GM19239 (cell line): ENCODE measurements at regions not wholly inside any gene's neighbourhood (a gene's known extent, or its start where the extent isn't known, plus 50 kb on each side); places are given as distances from the start of the nearest gene placed in this dataset.

Source experiments
- DNase-seq: peaks from one replicate; pipeline ENCODE4 v3.0.0; 2011; ENCODE audit warnings: low spot score; ENCODE audit not compliant: insufficient read length
- FAIRE-seq: peaks from 2 replicates; lab custom pipeline; 2011; peaks lifted over from hg19 to GRCh38; lab: Jason Lieb, UNC

DNA sequence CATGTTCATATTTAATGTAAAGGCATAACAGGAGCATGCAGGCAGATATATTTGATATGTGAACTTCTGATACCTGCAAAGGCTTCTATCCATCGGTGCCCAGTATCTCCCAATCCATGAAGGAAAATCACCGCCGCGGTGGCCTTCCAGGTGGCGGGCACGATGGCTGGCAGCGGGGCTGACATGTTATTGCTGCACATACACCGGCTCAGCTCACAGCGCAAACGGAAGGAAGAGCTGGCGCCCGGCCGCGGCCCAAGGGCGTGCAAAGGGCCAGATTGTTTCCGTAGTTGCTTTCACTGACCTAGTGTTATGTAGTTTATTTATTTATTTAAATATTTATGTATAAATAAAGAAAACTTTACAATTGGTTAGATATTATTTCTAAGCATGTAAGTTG lies 322.7 kb upstream of the PITX2 start:
- FAIRE-seq: no peak

GRCh38 chr4:110949542-110949941 lies 326.7 kb upstream of the PITX2 start:
- FAIRE-seq: no peak

More for the DNA sequence above, 322.7 kb upstream of the PITX2 start:
- no peak for DNase-seq

GRCh38 chr4:110950731-110951130 lies 327.9 kb upstream of the PITX2 start:
- no peak for FAIRE-seq
- no peak for DNase-seq

More at GRCh38 chr4:110949542-110949941, 326.7 kb upstream of the PITX2 start:
- DNase-seq: no peak

GRCh38 chr4:110953191-110953590 lies 330.3 kb upstream of the PITX2 start:
- DNase-seq (no peak), FAIRE-seq (peak; percentile 23)

DNA sequence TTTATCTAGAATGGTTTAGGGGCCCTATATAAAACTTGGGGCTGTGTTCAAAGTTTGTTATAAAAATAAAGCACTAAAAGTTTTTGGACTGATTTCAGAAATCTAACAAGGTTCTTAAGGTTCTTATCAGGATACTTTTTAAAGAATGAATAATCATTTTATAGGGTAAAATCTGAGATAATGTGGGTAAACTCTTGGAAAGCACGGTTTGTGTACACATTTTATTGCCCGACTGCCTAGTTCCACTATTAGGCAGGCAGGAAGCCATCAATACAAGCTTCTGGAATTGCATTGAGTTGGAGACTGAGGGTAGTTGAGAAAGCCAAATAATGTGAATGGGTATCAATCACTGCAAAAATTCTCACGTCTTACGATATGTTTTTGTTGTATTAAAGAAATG lies 331.0 kb upstream of the PITX2 start:
- no peak for DNase-seq
- no peak for FAIRE-seq

- no peak for FAIRE-seq
Measured at GRCh38 chr4:110955748-110956147, 332.9 kb upstream of the PITX2 start.

GRCh38 chr4:110959041-110959643 lies 336.3 kb upstream of the PITX2 start:
- DNase-seq (no peak), FAIRE-seq (peak; percentile 54)

More at GRCh38 chr4:110955748-110956147, 332.9 kb upstream of the PITX2 start:
- DNase-seq: no peak

DNA sequence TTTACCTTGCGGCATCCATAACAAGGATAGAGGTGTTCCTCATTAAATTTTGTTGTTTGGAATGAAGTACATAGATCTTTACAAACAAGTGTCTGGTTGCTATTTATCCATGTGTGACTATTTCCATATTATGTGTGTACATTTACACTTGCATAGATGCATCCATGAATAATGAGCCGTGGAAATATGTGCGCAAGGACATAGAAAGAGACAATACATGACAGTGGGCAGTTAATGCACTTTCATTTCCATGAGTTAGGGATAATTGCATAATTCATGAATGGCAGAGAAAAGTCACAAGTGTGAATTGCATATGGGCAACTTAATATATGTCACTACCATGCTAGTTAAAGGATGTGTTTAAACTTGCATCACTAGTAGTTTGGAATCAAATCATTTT lies 338.2 kb upstream of the PITX2 start:
- no peak for DNase-seq
- no peak for FAIRE-seq

DNA sequence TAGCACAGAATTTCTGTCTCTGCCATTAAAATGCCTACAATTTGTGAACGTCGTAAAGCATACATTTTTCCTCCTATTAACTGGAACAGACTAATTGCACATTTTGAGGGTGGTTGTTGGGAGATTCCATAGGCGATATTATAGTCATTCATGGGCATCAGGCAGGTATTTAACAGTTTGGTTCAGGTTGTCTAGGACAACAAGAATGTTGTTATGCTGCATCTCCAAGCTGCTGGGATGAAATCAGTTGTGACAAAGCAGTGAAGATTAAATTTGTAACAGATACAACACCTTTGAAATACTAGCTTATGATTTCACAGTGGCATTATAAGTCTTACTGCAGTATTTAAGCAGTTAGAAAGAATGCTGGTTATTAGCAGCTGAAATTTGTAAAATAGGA lies 339.7 kb upstream of the PITX2 start:
- FAIRE-seq (no peak), DNase-seq (no peak)

- no peak for FAIRE-seq
Measured at GRCh38 chr4:110963662-110964280, 340.9 kb upstream of the PITX2 start.

DNA sequence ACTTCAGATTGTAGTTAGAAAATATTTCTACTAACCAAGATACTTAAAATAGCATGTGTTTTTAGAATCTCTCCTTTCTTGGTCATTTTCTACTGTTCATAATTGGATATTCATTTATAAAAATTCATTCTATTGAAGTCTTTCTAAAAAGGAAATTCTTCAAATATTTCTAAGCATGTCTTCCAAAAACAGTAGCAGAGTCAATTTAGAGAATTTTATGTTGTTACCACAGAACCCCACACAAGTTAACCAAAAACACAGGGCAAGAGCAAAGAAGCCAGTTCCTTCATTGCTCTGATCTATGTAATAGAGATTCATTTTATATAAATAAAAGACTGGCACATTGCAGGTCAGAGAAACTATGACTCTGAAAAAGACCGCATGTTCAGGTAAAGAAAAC lies 345.1 kb upstream of the PITX2 start:
- FAIRE-seq (no peak), DNase-seq (no peak)

More at GRCh38 chr4:110963662-110964280, 340.9 kb upstream of the PITX2 start:
- no peak for DNase-seq

- DNase-seq: peak; percentile 0
Measured at GRCh38 chr4:110970642-110971041, 347.8 kb upstream of the PITX2 start.

GRCh38 chr4:110975338-110975737 lies 352.5 kb upstream of the PITX2 start:
- FAIRE-seq: no peak
- no peak for DNase-seq

More at GRCh38 chr4:110970642-110971041, 347.8 kb upstream of the PITX2 start:
- peak; percentile 56 for FAIRE-seq

- no peak for DNase-seq
- FAIRE-seq: no peak
Measured at GRCh38 chr4:110977554-110977953, 354.7 kb upstream of the PITX2 start.

DNA sequence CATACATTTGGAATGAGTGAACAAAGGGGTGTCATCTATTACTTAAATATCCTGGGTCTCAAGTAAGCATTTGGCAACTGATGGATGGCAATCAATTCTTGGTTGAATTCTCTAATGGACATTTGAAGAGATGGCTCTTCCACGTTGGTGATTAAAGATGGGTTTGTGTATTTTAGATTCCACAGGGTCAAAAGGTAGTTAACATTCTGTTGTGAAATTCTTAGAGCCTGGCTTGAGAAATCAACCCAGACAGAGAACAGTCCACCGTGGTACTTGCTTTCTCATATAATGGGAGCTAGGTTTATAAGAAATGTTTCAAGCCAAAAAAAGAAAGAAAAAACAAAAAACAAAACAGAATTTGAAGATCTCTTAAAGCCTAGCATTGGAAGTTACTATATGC lies 355.9 kb upstream of the PITX2 start:
- no peak for FAIRE-seq
- no peak for DNase-seq

DNA sequence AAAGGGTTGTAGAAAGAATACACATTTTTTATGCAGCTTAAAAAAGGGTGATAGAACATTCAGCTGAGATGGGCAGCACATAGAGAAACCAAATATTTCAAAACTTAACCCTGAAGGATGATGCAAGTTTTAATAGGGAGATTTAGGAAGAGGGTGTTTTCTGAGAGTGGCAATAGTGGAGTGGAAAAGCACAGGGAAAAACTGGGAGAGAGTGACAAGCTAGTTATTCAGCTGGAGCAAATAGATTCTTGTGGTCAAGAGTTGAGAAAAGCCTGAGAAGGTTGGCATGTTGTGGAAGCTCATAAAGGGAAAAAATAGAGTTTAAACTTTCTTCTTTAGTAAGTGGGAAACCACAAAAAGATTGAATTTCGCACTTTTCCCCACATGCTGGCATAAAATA lies 359.6 kb upstream of the PITX2 start:
- DNase-seq (no peak), FAIRE-seq (no peak)

GRCh38 chr4:110988722-110989121 lies 365.8 kb upstream of the PITX2 start:
- FAIRE-seq (no peak), DNase-seq (no peak)

GRCh38 chr4:110989125-110989524 lies 366.2 kb upstream of the PITX2 start:
- no peak for FAIRE-seq
- no peak for DNase-seq

- no peak for DNase-seq
- FAIRE-seq: no peak
Measured at GRCh38 chr4:110994781-110995180, 371.9 kb upstream of the PITX2 start.

GRCh38 chr4:110998320-110998719 lies 375.4 kb upstream of the PITX2 start:
- FAIRE-seq: no peak
- DNase-seq: no peak

GRCh38 chr4:111011458-111011857 lies 388.6 kb upstream of the PITX2 start:
- DNase-seq: no peak
- no peak for FAIRE-seq

DNA sequence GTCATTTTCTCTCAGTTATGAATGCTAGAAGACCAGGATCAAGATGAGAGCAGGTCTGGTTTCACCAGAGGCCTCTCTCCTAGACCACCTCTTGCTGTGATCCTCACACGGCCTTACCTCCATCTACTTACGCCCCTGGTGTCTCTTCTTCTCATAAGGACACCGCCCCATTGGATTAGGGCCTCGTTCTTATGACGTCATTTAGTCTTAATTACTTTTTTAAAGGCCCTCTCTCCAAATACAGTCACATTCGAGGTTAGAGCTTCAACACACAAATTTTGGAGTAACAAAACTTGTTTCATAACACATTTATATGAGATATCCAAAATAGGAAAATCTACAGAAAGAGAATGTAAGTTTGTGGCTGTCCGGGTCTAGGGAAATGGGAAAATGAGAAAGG lies 391.0 kb upstream of the PITX2 start:
- DNase-seq: no peak

More for the DNA sequence above, 391.0 kb upstream of the PITX2 start:
- FAIRE-seq: no peak
